HEK293T (cell line): ENCODE measurements at regions not wholly inside any gene's neighbourhood (a gene's known extent, or its start where the extent isn't known, plus 50 kb on each side); places are given as distances from the start of the nearest gene placed in this dataset.

Source experiments
- CTCF ChIA-PET: fragments of 350-600 bp; formaldehyde crosslinking; extraction: SDS; loops from one replicate; lab custom pipeline; 2021; ENCODE audit warnings: antibody characterized with exemption, inconsistent platforms; lab: Yijun Ruan, JAX
- POLR2A ChIA-PET: fragments of 350-600 bp; formaldehyde crosslinking; extraction: SDS; loops from one replicate; lab custom pipeline; 2020; ENCODE audit warnings: antibody characterized with exemption, inconsistent platforms; lab: Yijun Ruan, JAX
- DNase-seq: peaks from one replicate; pipeline ENCODE4 v3.0.0; 2012; ENCODE audit warnings: mixed read lengths; ENCODE audit errors: extremely low spot score
- ARNT ChIP-seq: fragments of 450-650 bp; IDR thresholded peaks from 2 replicates; pipeline ENCODE4 v1.6.1; 2017; ENCODE audit warnings: mild to moderate bottlenecking
- BHLHE40 ChIP-seq: fragments of 450-650 bp; IDR thresholded peaks from 2 replicates; pipeline ENCODE4 v1.6.1; 2016; ENCODE audit warnings: mild to moderate bottlenecking, moderate library complexity, borderline replicate concordance
- CTBP1 ChIP-seq: fragments of 450-650 bp; IDR thresholded peaks from 2 replicates; pipeline ENCODE4 v1.6.1; 2016; ENCODE audit warnings: borderline replicate concordance
- ELF4 ChIP-seq: fragments of 450-650 bp; IDR thresholded peaks from 2 replicates; pipeline ENCODE4 v1.6.1; 2017; ENCODE audit warnings: antibody characterized with exemption
- FOXA1 ChIP-seq: fragments of 450-650 bp; IDR thresholded peaks from 2 replicates; pipeline ENCODE4 v1.6.1; 2016; ENCODE audit warnings: mild to moderate bottlenecking
- FOXK2 ChIP-seq: fragments of 450-650 bp; IDR thresholded peaks from 2 replicates; pipeline ENCODE4 v1.6.1; 2016; ENCODE audit warnings: mild to moderate bottlenecking
- FOXM1 ChIP-seq: fragments of 450-650 bp; IDR thresholded peaks from 2 replicates; pipeline ENCODE4 v1.6.1; 2017; ENCODE audit warnings: mild to moderate bottlenecking, borderline replicate concordance
- HDGF ChIP-seq: fragments of 450-650 bp; IDR thresholded peaks from 2 replicates; pipeline ENCODE4 v1.6.1; 2017; ENCODE audit warnings: antibody characterized with exemption, borderline replicate concordance
- L3MBTL2 ChIP-seq: fragments of 450-650 bp; conservative IDR thresholded peaks from 2 replicates; pipeline ENCODE4 v1.6.1; 2016; ENCODE audit warnings: mild to moderate bottlenecking
- LEF1 ChIP-seq: fragments of 450-650 bp; IDR thresholded peaks from 2 replicates; pipeline ENCODE4 v1.6.1; 2017; ENCODE audit warnings: mild to moderate bottlenecking, borderline replicate concordance
- NFRKB ChIP-seq: fragments of 450-650 bp; IDR thresholded peaks from 2 replicates; pipeline ENCODE4 v1.6.1; 2016; ENCODE audit warnings: mild to moderate bottlenecking, moderate library complexity
- SP1 ChIP-seq: fragments of 450-650 bp; IDR thresholded peaks from 2 replicates; pipeline ENCODE4 v1.6.1; 2017
- SUZ12 ChIP-seq: fragments of 450-650 bp; IDR thresholded peaks from 2 replicates; pipeline ENCODE4 v1.6.1; 2016; ENCODE audit warnings: mild to moderate bottlenecking
- TARDBP ChIP-seq: fragments of 450-650 bp; IDR thresholded peaks from 2 replicates; pipeline ENCODE4 v1.6.1; 2016
- ZNF384 ChIP-seq: fragments of 450-650 bp; IDR thresholded peaks from 2 replicates; pipeline ENCODE4 v1.6.1; 2016
- TF ChIP-seq, protein P1 (sequence below): fragments of 450-650 bp; IDR thresholded peaks from 2 replicates; pipeline ENCODE4 v1.6.1; 2016

GRCh38 chr13:73286177-73286576 lies 227.4 kb downstream of the KLF5 start:
- ChIA-PET POLR2A (no interaction called here), CTCF (no interaction called here)
- no peak for DNase-seq
- no peak for TF ChIP-seq SP1
- TF ChIP-seq FOXK2 = no peak
- TF ChIP-seq BHLHE40 = no peak
- no peak for TF ChIP-seq NFRKB
- TF ChIP-seq TARDBP = no peak
- TF ChIP-seq, protein P1, sequence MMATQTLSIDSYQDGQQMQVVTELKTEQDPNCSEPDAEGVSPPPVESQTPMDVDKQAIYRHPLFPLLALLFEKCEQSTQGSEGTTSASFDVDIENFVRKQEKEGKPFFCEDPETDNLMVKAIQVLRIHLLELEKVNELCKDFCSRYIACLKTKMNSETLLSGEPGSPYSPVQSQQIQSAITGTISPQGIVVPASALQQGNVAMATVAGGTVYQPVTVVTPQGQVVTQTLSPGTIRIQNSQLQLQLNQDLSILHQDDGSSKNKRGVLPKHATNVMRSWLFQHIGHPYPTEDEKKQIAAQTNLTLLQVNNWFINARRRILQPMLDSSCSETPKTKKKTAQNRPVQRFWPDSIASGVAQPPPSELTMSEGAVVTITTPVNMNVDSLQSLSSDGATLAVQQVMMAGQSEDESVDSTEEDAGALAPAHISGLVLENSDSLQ = no peak

GRCh38 chr13:73284081-73284874 lies 225.5 kb downstream of the KLF5 start:
- no peak for DNase-seq
- ChIA-PET CTCF (no interaction called here), POLR2A (no interaction called here)
- TF ChIP-seq LEF1 = no peak
- no peak for TF ChIP-seq ELF4

DNA sequence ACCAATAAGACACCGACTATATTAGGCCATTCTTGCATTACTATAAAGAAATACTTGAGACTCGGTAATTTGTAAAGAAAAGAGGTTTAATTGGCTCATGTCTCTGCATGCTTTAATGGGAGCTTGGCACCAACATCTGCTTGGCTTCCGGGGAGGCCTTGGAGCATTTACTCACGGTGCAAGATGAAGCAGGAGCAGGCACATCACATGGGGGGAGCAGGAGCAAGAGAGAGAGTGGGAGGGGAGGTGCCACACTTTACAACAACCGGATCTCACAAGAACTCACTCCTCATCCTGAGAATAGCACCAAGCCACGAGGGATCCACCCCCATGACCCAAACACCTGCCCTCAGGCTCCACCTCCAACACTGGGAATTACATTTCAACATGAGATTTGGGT lies 224.8 kb downstream of the KLF5 start:
- CTCF ChIA-PET = no interaction called here
- TF ChIP-seq ZNF384 = no peak
- no peak for TF ChIP-seq ELF4
- TF ChIP-seq ARNT = no peak
- no peak for TF ChIP-seq FOXA1
- no peak for TF ChIP-seq SP1
- TF ChIP-seq BHLHE40 = no peak
- TF ChIP-seq TARDBP = no peak
- TF ChIP-seq CTBP1 = no peak
- no peak for TF ChIP-seq L3MBTL2
- no peak for TF ChIP-seq HDGF
- TF ChIP-seq NFRKB = no peak
- POLR2A ChIA-PET = interaction anchor here (1.2 kb wide), 1 partner anchor 8 kb away, joined by 3 read pairs; no protein-coding TSS in a partner anchor
- no peak for DNase-seq

GRCh38 chr13:73281746-73282145 lies 222.9 kb downstream of the KLF5 start:
- POLR2A ChIA-PET = no interaction called here
- no peak for TF ChIP-seq SP1
- TF ChIP-seq CTBP1 = no peak
- TF ChIP-seq SUZ12 = no peak
- TF ChIP-seq, protein P1 = no peak
- TF ChIP-seq LEF1 = no peak
- TF ChIP-seq NFRKB = no peak
- no peak for TF ChIP-seq HDGF
- no peak for TF ChIP-seq BHLHE40
- TF ChIP-seq ZNF384 = no peak
- no peak for TF ChIP-seq FOXK2
- no peak for TF ChIP-seq FOXA1
- TF ChIP-seq FOXM1 = no peak
- TF ChIP-seq ELF4 = no peak
- no peak for TF ChIP-seq ARNT
- no peak for TF ChIP-seq L3MBTL2
- no peak for TF ChIP-seq TARDBP
- CTCF ChIA-PET = no interaction called here
- DNase-seq = no peak

DNA sequence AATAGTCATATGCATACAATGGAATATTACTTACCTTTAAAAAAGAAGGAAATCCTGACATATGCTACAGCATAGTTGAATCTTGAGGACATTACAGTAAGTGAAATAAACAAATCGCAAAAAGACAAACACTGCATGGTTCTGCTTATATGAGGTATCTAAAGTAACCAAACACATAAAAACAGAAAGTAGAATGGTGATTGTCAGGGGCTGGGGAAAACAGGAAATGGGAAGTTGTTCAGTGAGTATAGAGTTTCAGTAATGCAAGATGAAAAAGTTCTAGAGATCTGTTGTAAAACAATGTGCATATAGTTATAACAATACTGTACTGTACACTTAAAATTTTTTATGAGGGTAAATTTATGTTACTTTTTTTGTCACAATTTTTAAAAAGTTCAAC lies 219.4 kb downstream of the KLF5 start:
- POLR2A ChIA-PET = interaction anchor here (0.7 kb wide), 1 partner anchor 33 kb away, joined by 3 read pairs; no protein-coding TSS in a partner anchor
- DNase-seq = no peak
- CTCF ChIA-PET = no interaction called here
- TF ChIP-seq FOXK2 (no peak), SP1 (no peak), ARNT (no peak), BHLHE40 (no peak), ELF4 (no peak), NFRKB (no peak), LEF1 (no peak), SUZ12 (no peak), FOXA1 (no peak), HDGF (no peak), ZNF384 (no peak), L3MBTL2 (no peak), TARDBP (no peak), CTBP1 (no peak)
- TF ChIP-seq, protein P1 = no peak

GRCh38 chr13:73275163-73275562 lies 216.4 kb downstream of the KLF5 start:
- ChIA-PET POLR2A (no interaction called here), CTCF (no interaction called here)
- DNase-seq = no peak
- no peak for TF ChIP-seq ZNF384
- TF ChIP-seq TARDBP = no peak
- no peak for TF ChIP-seq FOXK2
- no peak for TF ChIP-seq FOXM1
- TF ChIP-seq NFRKB = no peak
- TF ChIP-seq BHLHE40 = no peak
- no peak for TF ChIP-seq ELF4
- TF ChIP-seq ARNT = no peak
- TF ChIP-seq CTBP1 = no peak
- TF ChIP-seq, protein P1 = no peak
- TF ChIP-seq LEF1 = no peak
